NCI-H748 (cell line): ENCODE measurements at regions not wholly inside any gene's neighbourhood (a gene's known extent, or its start where the extent isn't known, plus 50 kb on each side); places are given as distances from the start of the nearest gene placed in this dataset.

ENCODE experiments used
- DNase-seq: peaks from one replicate; lab custom pipeline; 2025; ENCODE audit not compliant: unreplicated experiment; lab: John Stamatoyannopoulos, UW

DNA sequence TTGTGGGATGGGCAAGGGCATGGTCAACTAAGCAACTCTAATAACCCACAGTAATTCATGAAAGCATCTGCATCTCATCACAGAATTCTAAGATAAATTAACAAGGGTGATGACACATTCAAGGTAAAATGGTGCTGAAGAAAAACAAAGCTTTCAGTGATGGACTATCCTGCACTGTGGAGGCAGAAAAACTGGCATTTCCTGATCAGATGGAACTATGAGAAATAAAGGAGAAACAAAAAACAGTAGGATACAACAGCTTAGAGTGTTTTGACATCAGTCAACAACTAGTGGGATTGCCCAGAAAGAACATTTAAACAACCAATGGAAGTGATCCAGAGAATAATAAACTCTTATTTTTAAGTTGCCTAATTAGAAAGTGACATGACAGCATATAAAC lies 327.0 kb downstream of the KLF5 start:
- no peak for DNase-seq

GRCh38 chr13:73372666-73373627 lies 314.1 kb downstream of the KLF5 start:
- DNase-seq, result no peak

- DNase-seq, result no peak
These were observed 311.3 kb downstream of the KLF5 start for GRCh38 chr13:73370066-73370465.

GRCh38 chr13:73369095-73369494 lies 310.3 kb downstream of the KLF5 start:
- DNase-seq, result no peak

- DNase-seq, result no peak
These were observed 309.8 kb downstream of the KLF5 start for GRCh38 chr13:73368608-73369007.

DNA sequence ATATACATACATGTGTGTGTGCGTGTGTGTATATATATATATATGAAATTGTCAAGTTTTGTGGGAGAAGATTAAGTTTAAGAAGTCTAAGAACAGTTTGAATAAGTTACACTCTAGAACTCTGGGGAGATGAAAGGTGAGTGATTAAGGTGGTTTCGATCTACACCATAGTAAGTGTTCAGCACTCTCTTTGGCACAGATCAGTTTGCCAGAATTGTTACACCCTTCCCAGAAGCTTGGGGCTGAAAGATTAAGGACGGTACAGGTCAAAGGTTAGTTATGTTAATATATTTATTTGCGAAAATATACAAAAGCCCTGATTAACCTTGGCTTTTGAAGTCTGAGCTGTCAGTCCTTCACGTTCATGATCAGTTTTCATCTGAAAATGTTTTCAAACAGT lies 309.1 kb downstream of the KLF5 start:
- no peak for DNase-seq

DNA sequence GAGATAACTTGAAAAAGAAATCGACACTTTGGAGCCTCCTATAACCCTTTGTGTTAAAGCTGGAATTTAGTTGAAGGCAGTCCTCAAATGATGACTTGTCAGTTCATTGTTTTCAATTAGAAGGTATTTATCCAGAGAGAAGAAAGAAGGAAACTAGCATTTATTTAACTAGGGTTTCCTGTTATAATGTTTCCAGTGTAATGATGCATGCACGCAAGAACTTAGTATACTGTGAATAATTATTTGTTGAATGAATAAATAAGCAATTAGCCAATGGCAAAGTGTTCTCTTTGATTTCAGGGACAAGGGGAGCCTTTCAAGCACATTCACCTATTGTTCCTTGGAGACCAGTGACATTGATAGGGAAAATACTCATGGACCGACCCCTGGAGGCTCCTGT lies 307.4 kb downstream of the KLF5 start:
- peak; percentile 44 for DNase-seq

GRCh38 chr13:73365681-73366080 lies 306.9 kb downstream of the KLF5 start:
- DNase-seq, result peak; percentile 56

GRCh38 chr13:73365252-73365651 lies 306.4 kb downstream of the KLF5 start:
- peak; percentile 56 for DNase-seq

GRCh38 chr13:73364736-73365135 lies 305.9 kb downstream of the KLF5 start:
- DNase-seq, result peak; percentile 70

GRCh38 chr13:73358606-73359095 lies 299.8 kb downstream of the KLF5 start:
- no peak for DNase-seq

DNA sequence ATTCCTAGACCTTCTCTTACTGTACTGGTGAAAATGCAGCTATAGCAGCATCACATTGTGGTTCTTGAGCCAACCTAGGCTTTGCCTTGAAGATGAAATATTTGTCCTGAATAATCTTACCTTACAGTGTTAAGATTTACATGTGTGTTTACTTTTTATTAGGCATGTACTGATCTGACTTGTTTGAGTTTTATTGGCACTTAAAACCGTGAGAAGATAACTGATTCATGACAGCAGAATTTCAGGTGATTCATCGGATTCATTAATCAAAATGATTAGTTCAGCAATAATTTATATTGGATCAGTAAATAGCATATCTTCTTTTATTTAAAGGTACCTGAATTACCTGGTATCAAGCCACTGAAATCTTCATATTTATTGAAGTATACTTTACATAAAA lies 296.3 kb downstream of the KLF5 start:
- DNase-seq, result no peak

DNA sequence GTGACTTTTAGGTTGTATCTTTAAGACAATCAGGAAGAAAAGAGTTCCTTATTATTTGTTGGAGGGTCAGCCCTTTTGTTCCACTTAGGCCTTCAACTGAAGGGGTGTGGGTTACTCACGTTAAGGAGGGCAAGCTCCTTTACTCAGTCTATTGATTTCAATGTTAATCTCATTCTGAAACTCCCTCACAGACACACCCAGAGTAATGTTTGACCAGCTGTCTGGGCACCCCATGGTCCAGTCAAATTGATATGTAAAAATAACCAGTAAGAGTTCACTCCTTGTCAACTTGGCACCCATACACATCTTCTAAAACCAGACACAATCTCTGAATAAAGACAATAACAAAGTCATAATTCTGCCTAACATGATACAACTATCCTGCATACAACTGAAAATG lies 292.9 kb downstream of the KLF5 start:
- DNase-seq, result no peak

GRCh38 chr13:73341748-73342147 lies 282.9 kb downstream of the KLF5 start:
- no peak for DNase-seq

GRCh38 chr13:73340069-73340468 lies 281.3 kb downstream of the KLF5 start:
- DNase-seq, result no peak

GRCh38 chr13:73339086-73339485 lies 280.3 kb downstream of the KLF5 start:
- DNase-seq, result no peak

- peak; percentile 23 for DNase-seq
These were observed 279.6 kb downstream of the KLF5 start for GRCh38 chr13:73338389-73338788.

GRCh38 chr13:73337532-73337931 lies 278.7 kb downstream of the KLF5 start:
- DNase-seq, result no peak

- DNase-seq, result no peak
These were observed 278.0 kb downstream of the KLF5 start for GRCh38 chr13:73336773-73337172.

- DNase-seq, result no peak
These were observed 277.1 kb downstream of the KLF5 start for GRCh38 chr13:73335944-73336343.

DNA sequence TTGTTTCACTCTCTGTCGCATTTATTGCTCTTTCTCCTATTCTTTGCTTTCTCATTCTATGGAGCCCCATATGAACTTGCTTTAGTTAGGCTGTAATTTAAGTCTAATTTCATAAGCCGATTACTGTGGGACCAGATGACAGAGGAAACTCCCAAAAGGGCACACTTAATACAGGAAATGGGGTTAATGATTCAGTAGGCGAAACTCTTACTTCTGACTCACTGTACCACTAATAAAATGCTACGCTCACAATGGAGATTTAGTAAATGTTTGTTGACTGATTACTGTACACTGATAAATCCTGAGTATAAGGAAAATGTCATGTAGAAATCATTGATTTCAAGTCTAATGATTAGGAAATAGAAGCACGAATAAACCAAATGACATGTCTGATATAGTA lies 276.4 kb downstream of the KLF5 start:
- DNase-seq, result no peak

- DNase-seq, result no peak
These were observed 275.6 kb downstream of the KLF5 start for GRCh38 chr13:73334445-73334844.

- no peak for DNase-seq
These were observed 272.8 kb downstream of the KLF5 start for GRCh38 chr13:73331556-73331955.
